ENCODE measurements at regions not wholly inside any gene's neighbourhood (a gene's known extent, or its start where the extent isn't known, plus 50 kb on each side); places are given as distances from the start of the nearest gene placed in this dataset.

DNA sequence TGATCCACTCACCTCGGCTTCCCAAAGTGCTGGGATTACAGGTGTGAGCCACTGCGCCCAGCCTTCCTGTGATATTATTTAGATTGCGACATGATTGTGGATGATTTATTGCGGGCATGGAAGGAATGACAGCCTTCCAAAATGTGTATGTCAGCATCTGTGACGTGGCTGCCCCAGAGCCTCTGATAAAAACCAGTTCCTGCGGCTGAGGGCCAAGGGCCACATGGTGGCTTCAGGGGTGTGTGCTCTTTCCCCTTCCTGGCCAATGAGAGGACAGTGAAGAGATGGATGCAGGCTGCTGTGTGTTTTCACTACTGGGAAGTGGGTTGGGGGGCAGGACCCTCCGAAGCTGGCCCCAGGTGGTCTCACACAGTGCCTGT, 57.4 kb upstream of the HGFAC start:
- TF ChIP-seq EZH2 (IDR thresholded peaks at IDR 0.05; ENCODE audit: low read length, unreplicated experiment) = no peak
- TF ChIP-seq, protein P1, sequence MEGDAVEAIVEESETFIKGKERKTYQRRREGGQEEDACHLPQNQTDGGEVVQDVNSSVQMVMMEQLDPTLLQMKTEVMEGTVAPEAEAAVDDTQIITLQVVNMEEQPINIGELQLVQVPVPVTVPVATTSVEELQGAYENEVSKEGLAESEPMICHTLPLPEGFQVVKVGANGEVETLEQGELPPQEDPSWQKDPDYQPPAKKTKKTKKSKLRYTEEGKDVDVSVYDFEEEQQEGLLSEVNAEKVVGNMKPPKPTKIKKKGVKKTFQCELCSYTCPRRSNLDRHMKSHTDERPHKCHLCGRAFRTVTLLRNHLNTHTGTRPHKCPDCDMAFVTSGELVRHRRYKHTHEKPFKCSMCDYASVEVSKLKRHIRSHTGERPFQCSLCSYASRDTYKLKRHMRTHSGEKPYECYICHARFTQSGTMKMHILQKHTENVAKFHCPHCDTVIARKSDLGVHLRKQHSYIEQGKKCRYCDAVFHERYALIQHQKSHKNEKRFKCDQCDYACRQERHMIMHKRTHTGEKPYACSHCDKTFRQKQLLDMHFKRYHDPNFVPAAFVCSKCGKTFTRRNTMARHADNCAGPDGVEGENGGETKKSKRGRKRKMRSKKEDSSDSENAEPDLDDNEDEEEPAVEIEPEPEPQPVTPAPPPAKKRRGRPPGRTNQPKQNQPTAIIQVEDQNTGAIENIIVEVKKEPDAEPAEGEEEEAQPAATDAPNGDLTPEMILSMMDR (conservative IDR thresholded peaks at IDR 0.05; ENCODE audit: low read depth, low read length) = no peak
